HG02840 (cell line): ENCODE measurements at regions not wholly inside any gene's neighbourhood (a gene's known extent, or its start where the extent isn't known, plus 50 kb on each side); places are given as distances from the start of the nearest gene placed in this dataset.
"Not testable (repeated sequence)": the region's sequence is repeated elsewhere in the genome, so short reads cannot be mapped to it uniquely, and the experiment has no call there.

Experiments
- ATAC-seq: cut with Tn5 transposase; IDR thresholded peaks from one replicate; pipeline ENCODE4 v1.9.1; 2021; ENCODE audit warnings: mild to moderate bottlenecking, moderate library complexity, moderate number of reproducible peaks; ENCODE audit not compliant: unreplicated experiment, low FRiP score

GRCh38 chr10:129056734-129057689 is 410.0 kb upstream of the MGMT start:
- ATAC-seq = no peak

- no peak for ATAC-seq
Measured at GRCh38 chr10:129057856-129058663, 409.0 kb upstream of the MGMT start.

GRCh38 chr10:129058664-129059155 is 408.3 kb upstream of the MGMT start:
- ATAC-seq = no peak

GRCh38 chr10:129059977-129060376 is 407.1 kb upstream of the MGMT start:
- ATAC-seq = no peak

GRCh38 chr10:129063212-129063611 is 403.8 kb upstream of the MGMT start:
- no peak for ATAC-seq

GRCh38 chr10:129063877-129064276 is 403.2 kb upstream of the MGMT start:
- ATAC-seq = no peak

GRCh38 chr10:129066529-129066928 is 400.5 kb upstream of the MGMT start:
- ATAC-seq = not testable (repeated sequence)

- ATAC-seq = not testable (repeated sequence)
Measured at GRCh38 chr10:129071411-129071810, 395.6 kb upstream of the MGMT start.

GRCh38 chr10:129074939-129075338 is 392.1 kb upstream of the MGMT start:
- ATAC-seq = no peak

- no peak for ATAC-seq
Measured at GRCh38 chr10:129075508-129075907, 391.5 kb upstream of the MGMT start.

GRCh38 chr10:129075927-129076326 is 391.1 kb upstream of the MGMT start:
- no peak for ATAC-seq

- no peak for ATAC-seq
Measured at GRCh38 chr10:129078346-129078745, 388.7 kb upstream of the MGMT start.

GRCh38 chr10:129078746-129079145 is 388.3 kb upstream of the MGMT start:
- no peak for ATAC-seq

- no peak for ATAC-seq
Measured at GRCh38 chr10:129079705-129080104, 387.3 kb upstream of the MGMT start.

GRCh38 chr10:129085811-129086210 is 381.2 kb upstream of the MGMT start:
- no peak for ATAC-seq

GRCh38 chr10:129089341-129089740 is 377.7 kb upstream of the MGMT start:
- ATAC-seq = no peak

- no peak for ATAC-seq
Measured at GRCh38 chr10:129090165-129090564, 376.9 kb upstream of the MGMT start.

GRCh38 chr10:129090618-129091366 is 376.2 kb upstream of the MGMT start:
- ATAC-seq = no peak

GRCh38 chr10:129093641-129094040 is 373.4 kb upstream of the MGMT start:
- ATAC-seq = no peak

GRCh38 chr10:129094233-129094632 is 372.8 kb upstream of the MGMT start:
- no peak for ATAC-seq
